ENCODE measurements at regions not wholly inside any gene's neighbourhood (a gene's known extent, or its start where the extent isn't known, plus 50 kb on each side); places are given as distances from the start of the nearest gene placed in this dataset.

DNA sequence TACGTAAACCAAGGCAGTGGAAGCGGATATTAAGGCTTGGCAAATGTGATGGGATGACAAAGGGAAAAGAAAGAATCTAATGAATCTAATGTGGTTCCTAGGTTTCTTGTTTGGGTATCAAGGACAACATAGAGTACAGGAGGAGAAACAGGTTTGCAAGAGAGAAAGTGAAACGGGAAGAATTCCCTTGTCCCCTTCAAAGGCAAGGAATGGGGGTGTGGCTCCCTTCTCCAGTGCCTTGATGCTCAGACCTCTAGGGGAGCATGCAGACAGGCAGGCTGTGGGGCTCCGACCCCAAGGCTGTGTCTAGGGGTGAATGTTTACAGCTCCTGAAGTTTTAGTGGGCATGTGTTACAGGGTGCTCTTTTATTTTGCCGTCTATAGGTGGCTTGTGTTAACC is 317.5 kb upstream of the HSF2 start:
- ATAC-seq (ENCODE audit: low read depth) = no peak

DNA sequence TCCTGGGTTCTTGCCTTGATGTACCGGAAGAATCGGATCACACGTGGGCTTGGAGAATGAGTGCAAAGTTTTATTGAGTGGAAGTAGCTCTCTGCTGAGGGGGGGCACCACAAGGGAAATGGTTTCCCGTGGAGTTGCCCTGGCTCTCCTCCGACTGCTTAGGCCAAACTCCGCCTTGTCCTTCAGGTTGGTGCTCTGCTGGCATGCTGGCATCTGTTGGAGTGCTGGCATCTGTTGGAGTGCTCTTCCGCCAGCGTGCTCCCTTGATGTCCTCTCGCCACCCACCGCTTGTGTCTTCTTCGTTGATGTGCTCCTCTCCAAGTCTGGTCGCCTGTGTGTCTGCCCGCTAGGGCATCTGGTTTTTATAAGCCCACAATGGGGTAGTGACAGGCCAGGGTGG is 317.1 kb upstream of the HSF2 start:
- POLR2A ChIA-PET = no interaction called here
- DNase-seq = no peak
- CTCF ChIA-PET = no interaction called here
- no peak for ATAC-seq (ENCODE audit: low read depth)
- intact Hi-C loops (cut with micrococcal nuclease) = no loop called here
- TF ChIP-seq, protein P1, sequence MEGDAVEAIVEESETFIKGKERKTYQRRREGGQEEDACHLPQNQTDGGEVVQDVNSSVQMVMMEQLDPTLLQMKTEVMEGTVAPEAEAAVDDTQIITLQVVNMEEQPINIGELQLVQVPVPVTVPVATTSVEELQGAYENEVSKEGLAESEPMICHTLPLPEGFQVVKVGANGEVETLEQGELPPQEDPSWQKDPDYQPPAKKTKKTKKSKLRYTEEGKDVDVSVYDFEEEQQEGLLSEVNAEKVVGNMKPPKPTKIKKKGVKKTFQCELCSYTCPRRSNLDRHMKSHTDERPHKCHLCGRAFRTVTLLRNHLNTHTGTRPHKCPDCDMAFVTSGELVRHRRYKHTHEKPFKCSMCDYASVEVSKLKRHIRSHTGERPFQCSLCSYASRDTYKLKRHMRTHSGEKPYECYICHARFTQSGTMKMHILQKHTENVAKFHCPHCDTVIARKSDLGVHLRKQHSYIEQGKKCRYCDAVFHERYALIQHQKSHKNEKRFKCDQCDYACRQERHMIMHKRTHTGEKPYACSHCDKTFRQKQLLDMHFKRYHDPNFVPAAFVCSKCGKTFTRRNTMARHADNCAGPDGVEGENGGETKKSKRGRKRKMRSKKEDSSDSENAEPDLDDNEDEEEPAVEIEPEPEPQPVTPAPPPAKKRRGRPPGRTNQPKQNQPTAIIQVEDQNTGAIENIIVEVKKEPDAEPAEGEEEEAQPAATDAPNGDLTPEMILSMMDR (IDR thresholded peaks at IDR 0.05) = no peak
- Mint-ChIP-seq H3K4me3 (no peak overlapping the region), H3K9me3 (no peaks in the 10 kb centered on the region), H3K36me3 (ENCODE audit: low read depth) (no peaks in the 10 kb centered on the region), H3K27me3 (no peaks in the 10 kb centered on the region), H3K4me1 (no peaks in the 10 kb centered on the region), H3K27ac (no peak overlapping the region)

More for the DNA sequence above, 317.5 kb upstream of the HSF2 start:
- Mint-ChIP-seq H3K9me3 (no peaks in the 10 kb centered on the region), H3K36me3 (ENCODE audit: low read depth) (no peaks in the 10 kb centered on the region), H3K27me3 (no peaks in the 10 kb centered on the region), H3K4me3 (no peak overlapping the region), H3K4me1 (no peaks in the 10 kb centered on the region), H3K27ac (no peak overlapping the region)
- DNase-seq = no peak
- TF ChIP-seq, protein P1 (IDR thresholded peaks at IDR 0.05) = no peak
- ChIA-PET POLR2A (no interaction called here), CTCF (no interaction called here)
- intact Hi-C loops (cut with micrococcal nuclease) = no loop called here

GRCh38 chr6:122092366-122092765 is 307.1 kb upstream of the HSF2 start:
- TF ChIP-seq, protein P1 (IDR thresholded peaks at IDR 0.05) = no peak
- Mint-ChIP-seq H3K27ac (no peak overlapping the region), H3K9me3 (no peaks in the 10 kb centered on the region), H3K27me3 (no peaks in the 10 kb centered on the region), H3K4me1 (no peaks in the 10 kb centered on the region), H3K36me3 (ENCODE audit: low read depth) (no peaks in the 10 kb centered on the region), H3K4me3 (no peak overlapping the region)
- intact Hi-C loops (cut with micrococcal nuclease) = no loop called here
- no peak for DNase-seq
- POLR2A ChIA-PET = no interaction called here
- CTCF ChIA-PET = no interaction called here
- ATAC-seq (ENCODE audit: low read depth) = no peak

DNA sequence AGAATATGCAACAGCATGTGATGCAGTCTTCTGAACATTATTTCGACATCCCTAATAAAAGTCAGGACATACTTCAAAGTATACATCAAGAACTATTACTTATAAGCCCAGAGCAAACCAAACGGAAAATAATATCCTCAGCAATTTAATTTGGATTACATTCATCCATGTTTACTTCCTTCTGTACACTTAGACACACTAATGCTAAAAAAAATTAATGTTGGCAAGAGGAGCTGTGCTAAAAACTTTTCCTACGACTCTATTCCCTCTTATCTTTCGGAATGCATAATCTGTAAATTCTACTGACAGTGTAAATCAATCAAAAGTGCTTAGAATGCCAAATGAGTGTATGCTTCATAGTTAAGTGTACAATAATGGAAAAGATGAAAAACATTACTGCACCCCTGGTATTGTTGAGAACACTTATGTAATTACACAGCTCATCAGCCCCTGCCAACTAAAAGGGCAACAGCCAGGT is 301.2 kb upstream of the HSF2 start:
- DNase-seq (no peak), ATAC-seq (ENCODE audit: low read depth) (no peak)
- no peaks in the 10 kb centered on the region for H3K4me1 Mint-ChIP-seq
- H3K27ac Mint-ChIP-seq = no peak overlapping the region
- TF ChIP-seq, protein P1 (IDR thresholded peaks at IDR 0.05) = no peak
- intact Hi-C loops (cut with micrococcal nuclease) = no loop called here
- H3K36me3 Mint-ChIP-seq (ENCODE audit: low read depth) = no peaks in the 10 kb centered on the region
- no peaks in the 10 kb centered on the region for H3K9me3 Mint-ChIP-seq
- no peaks in the 10 kb centered on the region for H3K27me3 Mint-ChIP-seq
- ChIA-PET POLR2A (no interaction called here), CTCF (no interaction called here)
- H3K4me3 Mint-ChIP-seq = no peak overlapping the region

- ChIA-PET CTCF (no interaction called here), POLR2A (no interaction called here)
- DNase-seq = no peak
- H3K4me3 Mint-ChIP-seq = no peak overlapping the region
- H3K4me1 Mint-ChIP-seq = no peaks in the 10 kb centered on the region
- ATAC-seq (ENCODE audit: low read depth) = no peak
- intact Hi-C loops (cut with micrococcal nuclease) = no loop called here
- H3K27me3 Mint-ChIP-seq = no peaks in the 10 kb centered on the region
- H3K9me3 Mint-ChIP-seq = no peaks in the 10 kb centered on the region
- H3K36me3 Mint-ChIP-seq (ENCODE audit: low read depth) = no peaks in the 10 kb centered on the region
- TF ChIP-seq, protein P1 (IDR thresholded peaks at IDR 0.05) = no peak
- H3K27ac Mint-ChIP-seq = no peak overlapping the region
Observed at GRCh38 chr6:122102026-122102425, 297.4 kb upstream of the HSF2 start.

Data from activated B cell treated with CpG ODN at 0.5 μM for 24 hours (primary cell).